Stimulated activated CD8-positive, alpha-beta memory T cell treated with anti-CD3 and anti-CD28 coated beads, Interleukin-4, amount 100 ng/mL, for 4 hours (primary cell): ENCODE measurements at regions not wholly inside any gene's neighbourhood (a gene's known extent, or its start where the extent isn't known, plus 50 kb on each side); places are given as distances from the start of the nearest gene placed in this dataset.
A peak's percentile ranks its signal among the peaks of the same experiment; 100 is the strongest.
"Not testable (repeated sequence)": the region's sequence is repeated elsewhere in the genome, so short reads cannot be mapped to it uniquely, and the experiment has no call there.

Source experiments
- DNase-seq, 2 donors: peaks; one replicate each; pipeline ENCODE4 v3.0.0-alpha.2; 2020; ENCODE audit warnings: low read depth in 2 of 2, low spot score in 1 of 2

- DNase-seq, result no peak
Measured at GRCh38 chr7:131686833-131687232, 130.4 kb upstream of the PODXL start.

GRCh38 chr7:131683536-131684125, 127.2 kb upstream of the PODXL start:
- DNase-seq, result no peak

GRCh38 chr7:131681961-131682360, 125.5 kb upstream of the PODXL start:
- DNase-seq, result no peak

- not testable (repeated sequence) for DNase-seq
Measured at GRCh38 chr7:131679071-131679470, 122.6 kb upstream of the PODXL start.

GRCh38 chr7:131676850-131677249, 120.4 kb upstream of the PODXL start:
- not testable (repeated sequence) for DNase-seq

GRCh38 chr7:131674131-131674530, 117.7 kb upstream of the PODXL start:
- no peak for DNase-seq

- DNase-seq, result no peak
Measured at GRCh38 chr7:131673576-131673975, 117.1 kb upstream of the PODXL start.

GRCh38 chr7:131670406-131670805, 114.0 kb upstream of the PODXL start:
- no peak for DNase-seq

GRCh38 chr7:131667699-131668098, 111.3 kb upstream of the PODXL start:
- no peak for DNase-seq

GRCh38 chr7:131665021-131665420, 108.6 kb upstream of the PODXL start:
- no peak for DNase-seq

- DNase-seq, result no peak
Measured at GRCh38 chr7:131664570-131664969, 108.1 kb upstream of the PODXL start.

GRCh38 chr7:131662301-131662873, 106.0 kb upstream of the PODXL start:
- not testable (repeated sequence) for DNase-seq

- no peak for DNase-seq
Measured at GRCh38 chr7:131657881-131658280, 101.5 kb upstream of the PODXL start.

- DNase-seq, result no peak
Measured at GRCh38 chr7:131656980-131657723, 100.7 kb upstream of the PODXL start.

- no peak for DNase-seq
Measured at GRCh38 chr7:131655866-131656265, 99.4 kb upstream of the PODXL start.

GRCh38 chr7:131655447-131655846, 99.0 kb upstream of the PODXL start:
- DNase-seq, result no peak

GRCh38 chr7:131654668-131655326, 98.4 kb upstream of the PODXL start:
- peak; percentile 42 to 69 for DNase-seq

- no peak for DNase-seq
Measured at GRCh38 chr7:131654249-131654558, 97.8 kb upstream of the PODXL start.

GRCh38 chr7:131653418-131654248, 97.2 kb upstream of the PODXL start:
- no peak for DNase-seq

GRCh38 chr7:131652934-131653333, 96.5 kb upstream of the PODXL start:
- DNase-seq, result no peak

- DNase-seq, result no peak
Measured at GRCh38 chr7:131652194-131652593, 95.8 kb upstream of the PODXL start.
